Loucy (cell line): ENCODE measurements at regions not wholly inside any gene's neighbourhood (a gene's known extent, or its start where the extent isn't known, plus 50 kb on each side); places are given as distances from the start of the nearest gene placed in this dataset.

ENCODE experiments used
- EZH2phosphoT487 ChIP-seq: fragments of 200-600 bp; IDR thresholded peaks from 2 replicates; pipeline ENCODE4 v1.6.1; 2018; ENCODE audit warnings: antibody characterized with exemption, mild to moderate bottlenecking, moderate library complexity, borderline replicate concordance
- TF ChIP-seq, protein P1 (sequence below): fragments of 200-600 bp; sonication (generic); conservative IDR thresholded peaks from 2 replicates; pipeline ENCODE4 v1.5.1; 2014; ENCODE audit warnings: mild to moderate bottlenecking, antibody characterized with exemption, low read length

DNA sequence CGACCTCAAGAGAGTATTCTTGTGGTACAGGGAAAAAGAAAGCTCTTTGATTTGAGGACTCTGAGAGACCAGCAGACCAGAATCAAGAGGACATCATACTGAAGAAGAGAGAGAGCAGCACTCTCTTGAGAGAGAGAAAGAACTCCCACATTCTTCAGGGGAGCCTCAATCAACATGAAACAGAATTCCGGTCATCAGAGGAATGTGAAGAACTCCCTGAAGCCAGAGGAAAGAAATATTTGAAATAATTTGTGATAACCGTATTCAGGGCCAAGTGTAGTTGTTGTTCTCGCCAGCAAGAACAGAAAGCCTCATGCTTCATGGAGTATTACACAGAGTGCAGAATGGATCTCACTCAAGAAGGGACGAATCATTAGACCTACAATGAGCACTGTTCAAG is 363.8 kb upstream of the TMEM132C start:
- TF ChIP-seq, protein P1, sequence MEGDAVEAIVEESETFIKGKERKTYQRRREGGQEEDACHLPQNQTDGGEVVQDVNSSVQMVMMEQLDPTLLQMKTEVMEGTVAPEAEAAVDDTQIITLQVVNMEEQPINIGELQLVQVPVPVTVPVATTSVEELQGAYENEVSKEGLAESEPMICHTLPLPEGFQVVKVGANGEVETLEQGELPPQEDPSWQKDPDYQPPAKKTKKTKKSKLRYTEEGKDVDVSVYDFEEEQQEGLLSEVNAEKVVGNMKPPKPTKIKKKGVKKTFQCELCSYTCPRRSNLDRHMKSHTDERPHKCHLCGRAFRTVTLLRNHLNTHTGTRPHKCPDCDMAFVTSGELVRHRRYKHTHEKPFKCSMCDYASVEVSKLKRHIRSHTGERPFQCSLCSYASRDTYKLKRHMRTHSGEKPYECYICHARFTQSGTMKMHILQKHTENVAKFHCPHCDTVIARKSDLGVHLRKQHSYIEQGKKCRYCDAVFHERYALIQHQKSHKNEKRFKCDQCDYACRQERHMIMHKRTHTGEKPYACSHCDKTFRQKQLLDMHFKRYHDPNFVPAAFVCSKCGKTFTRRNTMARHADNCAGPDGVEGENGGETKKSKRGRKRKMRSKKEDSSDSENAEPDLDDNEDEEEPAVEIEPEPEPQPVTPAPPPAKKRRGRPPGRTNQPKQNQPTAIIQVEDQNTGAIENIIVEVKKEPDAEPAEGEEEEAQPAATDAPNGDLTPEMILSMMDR: no peak
- no peak for TF ChIP-seq EZH2phosphoT487
